ENCODE measurements at regions not wholly inside any gene's neighbourhood (a gene's known extent, or its start where the extent isn't known, plus 50 kb on each side); places are given as distances from the start of the nearest gene placed in this dataset.

DNA sequence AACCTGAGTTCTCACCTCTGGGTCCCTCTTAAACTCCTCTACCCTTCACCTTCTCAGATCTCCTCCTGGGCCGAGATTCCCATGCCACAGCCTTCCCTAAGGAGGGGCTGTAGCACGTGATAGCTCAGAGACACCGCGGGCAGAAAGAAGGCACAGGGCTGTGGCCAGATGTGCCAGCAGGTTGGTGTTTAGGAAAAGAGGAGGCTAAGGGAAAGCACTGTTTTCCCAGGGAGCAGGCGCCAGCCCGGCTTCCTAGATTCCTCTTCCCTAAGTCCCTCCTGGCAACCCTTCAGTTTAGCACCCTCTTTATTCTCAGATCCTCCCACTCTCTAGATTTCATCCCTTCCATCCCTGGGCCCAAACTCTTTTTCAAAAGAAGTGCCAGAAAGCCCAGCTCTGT lies 59.4 kb upstream of the CCNG1 start:
- Histone ChIP-seq H3K9me3 (ENCODE audit: insufficient read depth, low read length, severe bottlenecking) (no peaks in the 10 kb centered on the region), H4K20me1 (ENCODE audit: insufficient read depth, low read length) (no peaks in the 10 kb centered on the region), H3K4me1 (ENCODE audit: insufficient read depth, low read length) (no peaks in the 10 kb centered on the region), H3K79me2 (ENCODE audit: insufficient read depth, low read length) (no peaks in the 10 kb centered on the region), H2AFZ (ENCODE audit: low read depth, low read length) (no peak overlapping the region), H3K36me3 (ENCODE audit: insufficient read depth, low read length) (no peaks in the 10 kb centered on the region), H3K4me3 (ENCODE audit: low read depth in 1 of 2, low read length in 2 of 2) (no peak overlapping the region), H3K27ac (ENCODE audit: low read length) (no peak overlapping the region), H3K9ac (ENCODE audit: low read depth, low read length) (no peak overlapping the region), H3K4me2 (ENCODE audit: insufficient read depth, low read length) (no peak overlapping the region), H3K27me3 (ENCODE audit: insufficient read depth, low read length, poor library complexity) (no peaks in the 10 kb centered on the region)
- ATAC-seq (ENCODE audit: insufficient read depth, low read depth) = no peak
- no peak for DNase-seq
- TF ChIP-seq EZH2 (IDR thresholded peaks at IDR 0.05; ENCODE audit: borderline replicate concordance, low read depth, low read length, severe bottlenecking) = no peak
- TF ChIP-seq, protein P1, sequence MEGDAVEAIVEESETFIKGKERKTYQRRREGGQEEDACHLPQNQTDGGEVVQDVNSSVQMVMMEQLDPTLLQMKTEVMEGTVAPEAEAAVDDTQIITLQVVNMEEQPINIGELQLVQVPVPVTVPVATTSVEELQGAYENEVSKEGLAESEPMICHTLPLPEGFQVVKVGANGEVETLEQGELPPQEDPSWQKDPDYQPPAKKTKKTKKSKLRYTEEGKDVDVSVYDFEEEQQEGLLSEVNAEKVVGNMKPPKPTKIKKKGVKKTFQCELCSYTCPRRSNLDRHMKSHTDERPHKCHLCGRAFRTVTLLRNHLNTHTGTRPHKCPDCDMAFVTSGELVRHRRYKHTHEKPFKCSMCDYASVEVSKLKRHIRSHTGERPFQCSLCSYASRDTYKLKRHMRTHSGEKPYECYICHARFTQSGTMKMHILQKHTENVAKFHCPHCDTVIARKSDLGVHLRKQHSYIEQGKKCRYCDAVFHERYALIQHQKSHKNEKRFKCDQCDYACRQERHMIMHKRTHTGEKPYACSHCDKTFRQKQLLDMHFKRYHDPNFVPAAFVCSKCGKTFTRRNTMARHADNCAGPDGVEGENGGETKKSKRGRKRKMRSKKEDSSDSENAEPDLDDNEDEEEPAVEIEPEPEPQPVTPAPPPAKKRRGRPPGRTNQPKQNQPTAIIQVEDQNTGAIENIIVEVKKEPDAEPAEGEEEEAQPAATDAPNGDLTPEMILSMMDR (IDR thresholded peaks at IDR 0.05; ENCODE audit: borderline replicate concordance, extremely low read depth, low read length, poor library complexity, severe bottlenecking) = no peak

DNA sequence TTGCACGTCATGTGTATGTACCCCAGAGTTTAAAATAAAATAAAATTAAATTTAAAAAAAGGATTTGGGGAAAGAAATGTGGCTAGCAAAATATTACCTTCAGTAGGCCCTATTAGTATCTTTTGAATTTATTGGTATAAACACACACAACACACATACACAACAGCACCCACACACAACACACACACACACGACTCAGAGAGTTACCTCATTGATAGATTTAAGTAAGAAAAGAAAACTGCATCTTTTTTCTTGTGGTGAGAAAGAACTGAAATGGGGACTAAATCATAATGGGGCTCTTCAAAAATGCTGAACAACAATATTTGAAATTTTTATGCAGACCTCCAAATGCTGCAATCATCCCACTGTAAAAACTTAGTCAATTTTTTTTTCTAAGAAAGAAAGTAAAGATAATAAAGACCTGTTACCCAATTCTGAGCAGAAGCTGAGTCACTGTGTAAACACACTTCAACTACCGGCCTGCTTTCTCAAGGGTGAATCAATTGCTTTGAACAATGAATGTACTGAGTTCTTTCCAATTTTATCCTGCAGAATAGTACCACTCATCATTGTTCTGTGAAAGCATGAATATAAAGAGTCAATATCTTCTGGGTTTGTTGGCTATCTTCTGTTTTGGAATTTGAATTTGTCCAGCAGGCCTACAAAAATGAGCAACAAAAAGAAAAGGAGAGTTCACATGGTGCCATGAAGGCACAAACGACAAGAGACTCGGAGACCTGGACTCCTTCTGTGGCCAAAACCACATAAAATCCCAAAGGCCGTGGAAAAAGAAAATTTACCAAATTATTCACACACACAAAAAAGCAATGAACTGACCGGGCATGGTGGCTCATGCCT lies 57.9 kb upstream of the CCNG1 start:
- H4K20me1 ChIP-seq (ENCODE audit: insufficient read depth, low read length) = no peaks in the 10 kb centered on the region
- H3K9ac ChIP-seq (ENCODE audit: low read depth, low read length) = no peak overlapping the region
- no peak overlapping the region for H2AFZ ChIP-seq (ENCODE audit: low read depth, low read length)
- ATAC-seq (ENCODE audit: insufficient read depth, low read depth) (no peak), DNase-seq (no peak)
- H3K4me3 ChIP-seq (ENCODE audit: low read depth in 1 of 2, low read length in 2 of 2) = no peak overlapping the region
- H3K79me2 ChIP-seq (ENCODE audit: insufficient read depth, low read length) = no peaks in the 10 kb centered on the region
- no peaks in the 10 kb centered on the region for H3K9me3 ChIP-seq (ENCODE audit: insufficient read depth, low read length, severe bottlenecking)
- no peaks in the 10 kb centered on the region for H3K36me3 ChIP-seq (ENCODE audit: insufficient read depth, low read length)
- H3K27me3 ChIP-seq (ENCODE audit: insufficient read depth, low read length, poor library complexity) = no peaks in the 10 kb centered on the region
- no peak overlapping the region for H3K27ac ChIP-seq (ENCODE audit: low read length)
- no peak overlapping the region for H3K4me2 ChIP-seq (ENCODE audit: insufficient read depth, low read length)
- no peaks in the 10 kb centered on the region for H3K4me1 ChIP-seq (ENCODE audit: insufficient read depth, low read length)
- no peak for TF ChIP-seq EZH2 (IDR thresholded peaks at IDR 0.05; ENCODE audit: borderline replicate concordance, low read depth, low read length, severe bottlenecking)
- TF ChIP-seq, protein P1 (IDR thresholded peaks at IDR 0.05; ENCODE audit: borderline replicate concordance, extremely low read depth, low read length, poor library complexity, severe bottlenecking) = no peak

DNA sequence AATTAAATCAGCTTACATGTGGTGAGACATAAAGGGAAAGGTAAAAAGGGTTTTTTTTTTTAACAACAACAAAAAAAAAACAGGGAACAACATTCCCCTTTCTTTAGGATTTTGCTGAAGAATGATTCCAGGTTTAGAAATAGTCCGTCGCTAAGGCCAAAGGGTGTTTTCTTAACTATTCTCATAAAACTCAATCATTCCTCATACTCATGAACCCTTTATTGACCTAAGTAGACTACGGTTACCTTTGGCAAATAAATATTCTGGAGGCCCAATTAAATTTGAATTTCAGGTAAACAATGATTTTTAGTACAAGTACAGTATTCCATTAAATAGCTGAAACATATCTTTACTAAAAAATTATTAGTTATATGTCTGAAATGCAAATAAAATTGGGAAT lies 55.6 kb upstream of the CCNG1 start:
- no peak for DNase-seq
- H3K79me2 ChIP-seq (ENCODE audit: insufficient read depth, low read length) = no peaks in the 10 kb centered on the region
- no peaks in the 10 kb centered on the region for H3K4me1 ChIP-seq (ENCODE audit: insufficient read depth, low read length)
- no peak overlapping the region for H3K4me2 ChIP-seq (ENCODE audit: insufficient read depth, low read length)
- no peak for ATAC-seq (ENCODE audit: insufficient read depth, low read depth)
- no peak for TF ChIP-seq EZH2 (IDR thresholded peaks at IDR 0.05; ENCODE audit: borderline replicate concordance, low read depth, low read length, severe bottlenecking)
- no peak overlapping the region for H3K4me3 ChIP-seq (ENCODE audit: low read depth in 1 of 2, low read length in 2 of 2)
- H3K9me3 ChIP-seq (ENCODE audit: insufficient read depth, low read length, severe bottlenecking) = no peaks in the 10 kb centered on the region
- no peaks in the 10 kb centered on the region for H3K36me3 ChIP-seq (ENCODE audit: insufficient read depth, low read length)
- no peak overlapping the region for H3K27ac ChIP-seq (ENCODE audit: low read length)
- H3K9ac ChIP-seq (ENCODE audit: low read depth, low read length) = no peak overlapping the region
- H2AFZ ChIP-seq (ENCODE audit: low read depth, low read length) = no peak overlapping the region
- H4K20me1 ChIP-seq (ENCODE audit: insufficient read depth, low read length) = no peaks in the 10 kb centered on the region
- H3K27me3 ChIP-seq (ENCODE audit: insufficient read depth, low read length, poor library complexity) = peaks cover 7% of the 10 kb centered on the region

DNA sequence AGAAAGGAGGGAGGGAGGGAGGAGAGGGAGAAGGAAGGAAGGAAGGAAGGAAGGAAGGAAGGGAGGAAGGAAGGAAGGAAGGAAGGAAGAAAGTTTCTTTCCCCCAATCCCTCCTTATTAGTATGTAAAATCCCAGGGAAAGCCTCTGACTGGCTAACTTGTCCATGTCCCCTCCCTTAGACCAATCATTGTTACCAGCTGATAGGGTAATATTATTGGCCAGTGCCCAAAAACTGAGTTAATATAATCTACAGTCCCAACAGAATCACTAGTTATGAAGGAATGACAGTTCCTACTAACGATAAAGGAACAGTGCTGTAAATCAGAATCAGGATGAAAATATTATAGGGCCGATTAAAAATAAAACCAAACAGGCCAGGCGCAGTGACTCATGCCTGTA lies 53.6 kb upstream of the CCNG1 start:
- no peak overlapping the region for H3K4me3 ChIP-seq (ENCODE audit: low read depth in 1 of 2, low read length in 2 of 2)
- H4K20me1 ChIP-seq (ENCODE audit: insufficient read depth, low read length) = no peaks in the 10 kb centered on the region
- no peaks in the 10 kb centered on the region for H3K36me3 ChIP-seq (ENCODE audit: insufficient read depth, low read length)
- H2AFZ ChIP-seq (ENCODE audit: low read depth, low read length) = no peak overlapping the region
- DNase-seq (no peak), ATAC-seq (ENCODE audit: insufficient read depth, low read depth) (no peak)
- H3K4me2 ChIP-seq (ENCODE audit: insufficient read depth, low read length) = no peak overlapping the region
- TF ChIP-seq EZH2 (IDR thresholded peaks at IDR 0.05; ENCODE audit: borderline replicate concordance, low read depth, low read length, severe bottlenecking) = no peak
- TF ChIP-seq, protein P1 (IDR thresholded peaks at IDR 0.05; ENCODE audit: borderline replicate concordance, extremely low read depth, low read length, poor library complexity, severe bottlenecking) = no peak
- H3K27me3 ChIP-seq (ENCODE audit: insufficient read depth, low read length, poor library complexity) = peaks cover 7% of the 10 kb centered on the region
- no peaks in the 10 kb centered on the region for H3K79me2 ChIP-seq (ENCODE audit: insufficient read depth, low read length)
- H3K27ac ChIP-seq (ENCODE audit: low read length) = no peak overlapping the region
- no peak overlapping the region for H3K9ac ChIP-seq (ENCODE audit: low read depth, low read length)
- no peaks in the 10 kb centered on the region for H3K4me1 ChIP-seq (ENCODE audit: insufficient read depth, low read length)
- H3K9me3 ChIP-seq (ENCODE audit: insufficient read depth, low read length, severe bottlenecking) = no peaks in the 10 kb centered on the region

Measured in DND-41 (cell line).